K562 (cell line): ENCODE measurements at regions not wholly inside any gene's neighbourhood (a gene's known extent, or its start where the extent isn't known, plus 50 kb on each side); places are given as distances from the start of the nearest gene placed in this dataset.

ENCODE experiments used
- ATAC-seq: fragments of 200-7000 bp; cut with Tn5 transposase; 3 replicates; pipeline ENCODE4 v1.9.1; 2020; ENCODE audit warnings: moderate library complexity
- BruUV-seq: library from RNA; stranded (reverse); fragments of 400-500 nt; replicated peaks from 2 replicates; lab custom pipeline; 2021; lab: Mats Ljungman, UMichigan
- CTCF ChIA-PET: fragments of 300-600 bp; formaldehyde crosslinking; extraction: SDS; loops from one replicate; lab custom pipeline; 2021; ENCODE audit warnings: low intra/inter-chr PET ratio; lab: Yijun Ruan, JAX
- POLR2A ChIA-PET: fragments of 300-600, 350-650 bp; sonication (Branson Sonifier 250); formaldehyde crosslinking; extraction: SDS; loops from one replicate; lab custom pipeline; 2021; ENCODE audit warnings: antibody characterized with exemption, inconsistent platforms; lab: Yijun Ruan, JAX
- DNase-seq, 4 experiments: peaks; one replicate each; pipeline versions ENCODE4 v3.0.0 to v3.0.0-alpha.2; 2011 to 2018; ENCODE audit warnings: low spot score in 3 of 4, mixed read lengths in 3 of 4; ENCODE audit errors: extremely low read depth in 1 of 4
- FAIRE-seq: peaks from 2 replicates; lab custom pipeline; 2011; peaks lifted over from hg19 to GRCh38; lab: Jason Lieb, UNC
- H2AFZ ChIP-seq: 2 replicates; pipeline ENCODE4 v1.6.0; 2011; ENCODE audit warnings: low read depth, low read length, control low read depth, inconsistent platforms
- H3K27ac ChIP-seq: fragments of 200-600 bp; 3 replicates; pipeline ENCODE4 v1.8.0; 2011; ENCODE audit warnings: low read depth, mild to moderate bottlenecking, control low read depth, inconsistent platforms, low read length, moderate library complexity, mixed read lengths; ENCODE audit errors: extremely low read depth
- H3K27me3 ChIP-seq, 2 experiments: fragments of 300-600 bp in 1 of 2; 2 replicates in 1 of 2; 3 replicates in 1 of 2; pipeline versions ENCODE4 v1.6.0 to v1.8.0; 2011; ENCODE audit warnings: inconsistent platforms in 2 of 2, low read length in 2 of 2, mild to moderate bottlenecking in 1 of 2, mixed read lengths in 1 of 2, moderate library complexity in 1 of 2; ENCODE audit not compliant: control insufficient read depth in 2 of 2, insufficient read depth in 2 of 2
- H3K36me3 ChIP-seq: fragments of 300-600 bp; 3 replicates; pipeline ENCODE4 v1.8.0; 2011; ENCODE audit warnings: mild to moderate bottlenecking, low read length, inconsistent platforms; ENCODE audit not compliant: control insufficient read depth, insufficient read depth
- H3K4me1 ChIP-seq, 2 experiments: fragments of 200-600 bp in 1 of 2; replicated peaks in 1 of 2; 2 replicates in 1 of 2; 3 replicates in 1 of 2; pipeline versions ENCODE4 v1.5.1 to v1.8.0; 2011; ENCODE audit warnings: inconsistent platforms in 2 of 2, low read length in 2 of 2, mild to moderate bottlenecking in 1 of 2, mixed read lengths in 1 of 2, moderate library complexity in 1 of 2; ENCODE audit not compliant: control insufficient read depth in 2 of 2, insufficient read depth in 2 of 2
- H3K4me2 ChIP-seq: 2 replicates; pipeline ENCODE4 v1.6.1; 2011; ENCODE audit warnings: low read length, control low read depth, inconsistent platforms, mixed read lengths; ENCODE audit not compliant: insufficient read depth
- H3K4me3 ChIP-seq: fragments of 200-600 bp; sonication (generic), shearing (Covaris generic); 2 replicates; pipeline ENCODE4 v1.5.1; 2016; ENCODE audit warnings: control low read depth, inconsistent platforms
- H3K79me2 ChIP-seq: fragments of 200-600 bp; 3 replicates; pipeline ENCODE4 v1.8.0; 2011; ENCODE audit warnings: low read length, inconsistent platforms; ENCODE audit not compliant: control insufficient read depth, insufficient read depth
- H3K9ac ChIP-seq, 2 experiments: 2 replicates each; pipeline versions ENCODE4 v1.6.0 to v1.6.1; 2011; ENCODE audit warnings: low read depth in 2 of 2, low read length in 2 of 2, control low read depth in 1 of 2, inconsistent platforms in 1 of 2, mild to moderate bottlenecking in 1 of 2, mixed read lengths in 1 of 2; ENCODE audit not compliant: insufficient read depth in 1 of 2
- H3K9me1 ChIP-seq: one replicate; pipeline ENCODE4 v1.6.0; 2011; ENCODE audit warnings: inconsistent platforms, mild to moderate bottlenecking, low read length, moderate library complexity; ENCODE audit not compliant: control insufficient read depth, insufficient read depth
- H3K9me3 ChIP-seq: replicated peaks from 2 replicates; pipeline ENCODE4 v1.5.1; 2011; ENCODE audit warnings: low read depth, low read length, inconsistent platforms; ENCODE audit not compliant: control insufficient read depth, insufficient read depth
- H4K20me1 ChIP-seq: replicated peaks from 2 replicates; pipeline ENCODE4 v1.6.1; 2011; ENCODE audit warnings: low read length, inconsistent platforms, mixed read lengths; ENCODE audit not compliant: control insufficient read depth, insufficient read depth
- MITF ChIP-seq: IDR thresholded peaks from 2 replicates; pipeline ENCODE4 v1.6.1; 2014; ENCODE audit warnings: antibody characterized with exemption
- NBN ChIP-seq: fragments of 450-650 bp; IDR thresholded peaks from 2 replicates; pipeline ENCODE4 v1.6.1; 2016; ENCODE audit warnings: low read depth, mild to moderate bottlenecking
- NFYB ChIP-seq: IDR thresholded peaks from 2 replicates; pipeline ENCODE4 v1.6.1; 2011; ENCODE audit warnings: mild to moderate bottlenecking, moderate library complexity; ENCODE audit not compliant: insufficient read length; ENCODE audit errors: extremely low read depth
- PKNOX1 ChIP-seq: fragments of 450-650 bp; IDR thresholded peaks from 2 replicates; pipeline ENCODE4 v1.6.1; 2016
- TCF15 ChIP-seq: fragments of 250-450 bp; sonication (Bioruptor Pico); IDR thresholded peaks from 2 replicates; pipeline ENCODE4 v1.8.0; 2022; ENCODE audit warnings: moderate library complexity, mild to moderate bottlenecking, inconsistent platforms
- TCF7 ChIP-seq: sonication (generic); IDR thresholded peaks from 2 replicates; pipeline ENCODE4 v1.6.1; 2016; ENCODE audit warnings: antibody characterized with exemption, borderline replicate concordance
- ZNF398 ChIP-seq: fragments of 250-450 bp; sonication (Bioruptor Pico); IDR thresholded peaks from 2 replicates; pipeline ENCODE4 v1.8.0; 2021; ENCODE audit warnings: moderate library complexity, mild to moderate bottlenecking, inconsistent platforms
- WGBS: fragments of 100-300 bp; shearing (Covaris generic); methylation state at CpG from one replicate; pipeline ENCODE4 v1.1.6; 2016; ENCODE audit warnings: low coverage, mixed read lengths; ENCODE audit not compliant: insufficient coverage; ENCODE audit errors: missing lambda C conversion rate; 5-methylcytosine and 5-hydroxymethylcytosine counted together
- in situ Hi-C: fragments of 300-500 bp; cut with MboI; formaldehyde crosslinking; loops from 4 replicates; pipeline ENCODE4 v1.15.0; 2018; ENCODE audit warnings: inconsistent platforms, mixed read lengths
- intact Hi-C: fragments of 100-400 bp; cut with micrococcal nuclease; formaldehyde crosslinking; loops from 2 replicates; pipeline ENCODE4 v1.14.2; 2022

- POLR2A ChIA-PET = no interaction called here
- TF ChIP-seq NBN (no peak), TCF15 (CRISPR knock-in tag) (no peak), PKNOX1 (no peak), TCF7 (no peak), ZNF398 (CRISPR knock-in tag) (no peak), NFYB (no peak), MITF (no peak)
- TF ChIP-seq, all 486 proteins: peak for 0
- Histone ChIP-seq H3K27ac (no peak overlapping the region), H3K4me1 (no peaks in the 10 kb centered on the region), H4K20me1 (no peaks in the 10 kb centered on the region), H3K9me1 (no peaks in the 10 kb centered on the region), H3K9me3 (no peaks in the 10 kb centered on the region), H3K36me3 (no peaks in the 10 kb centered on the region), H3K4me3 (no peak overlapping the region), H3K4me2 (no peak overlapping the region), H3K79me2 (no peaks in the 10 kb centered on the region), H3K27me3 (no peaks in the 10 kb centered on the region), H2AFZ (no peak overlapping the region), H3K9ac (no peak overlapping the region)
- intact Hi-C loops = no loop called here
- ATAC-seq (no peak), DNase-seq (no peak), FAIRE-seq (no peak)
- no TSS peak for BruUV-seq
- CTCF ChIA-PET = no interaction called here
- in situ Hi-C loops = no loop called here
- 3% methylated on average over 7 of the region's 7 CpGs for WGBS
Observed at GRCh38 chr14:98173305-98173704, 1098.7 kb downstream of the BCL11B start.
